IMR-90 (cell line): ENCODE measurements at regions not wholly inside any gene's neighbourhood (a gene's known extent, or its start where the extent isn't known, plus 50 kb on each side); places are given as distances from the start of the nearest gene placed in this dataset.

Source experiments
- CEBPB ChIP-seq: IDR thresholded peaks from 2 replicates; pipeline ENCODE4 v1.6.1; 2012; ENCODE audit warnings: low read depth, low read length, improper control_type of control experiment
- CHD1 ChIP-seq: IDR thresholded peaks from 2 replicates; pipeline ENCODE4 v1.6.1; 2012; ENCODE audit warnings: low read depth, low read length, improper control_type of control experiment
- ELK1 ChIP-seq: fragments of 150-350 bp; IDR thresholded peaks from 2 replicates; pipeline ENCODE4 v1.6.1; 2016; ENCODE audit warnings: low read depth, mild to moderate bottlenecking, low read length, moderate library complexity, borderline replicate concordance
- FOS ChIP-seq: fragments of 150-350 bp; IDR thresholded peaks from 2 replicates; pipeline ENCODE4 v1.6.1; 2016; ENCODE audit warnings: low read depth, low read length
- MAZ ChIP-seq: IDR thresholded peaks from 2 replicates; pipeline ENCODE4 v1.6.1; 2012; ENCODE audit warnings: low read depth, mild to moderate bottlenecking, low read length, improper control_type of control experiment, moderate library complexity, borderline replicate concordance
- MXI1 ChIP-seq: IDR thresholded peaks from 2 replicates; pipeline ENCODE4 v1.6.1; 2012; ENCODE audit warnings: low read depth, mild to moderate bottlenecking, low read length, moderate library complexity, borderline replicate concordance
- NFE2L2 ChIP-seq: fragments of 150-350 bp; IDR thresholded peaks from 2 replicates; pipeline ENCODE4 v1.6.1; 2016; ENCODE audit warnings: low read depth, mild to moderate bottlenecking, low read length
- POLR2A ChIP-seq: IDR thresholded peaks from 2 replicates; pipeline ENCODE4 v1.6.1; 2012; ENCODE audit warnings: mild to moderate bottlenecking, low read depth, low read length
- RAD21 ChIP-seq: IDR thresholded peaks from 2 replicates; pipeline ENCODE4 v1.6.1; 2012; ENCODE audit warnings: low read length, improper control_type of control experiment
- RCOR1 ChIP-seq: IDR thresholded peaks from 2 replicates; pipeline ENCODE4 v1.6.1; 2012; ENCODE audit warnings: mild to moderate bottlenecking, low read length, improper control_type of control experiment; ENCODE audit not compliant: insufficient replicate concordance
- RFX5 ChIP-seq: IDR thresholded peaks from 2 replicates; pipeline ENCODE4 v1.8.0; 2012; ENCODE audit warnings: low read depth, mild to moderate bottlenecking, low read length, moderate library complexity
- TF ChIP-seq, protein P1 (sequence below): conservative IDR thresholded peaks from 2 replicates; pipeline ENCODE4 v1.5.1; 2012; ENCODE audit warnings: mild to moderate bottlenecking, low read depth, low read length, improper control_type of control experiment
- TF ChIP-seq, protein P2 (sequence below): fragments of 150-350 bp; IDR thresholded peaks from 2 replicates; pipeline ENCODE4 v1.6.1; 2017; ENCODE audit warnings: mild to moderate bottlenecking, antibody characterized with exemption, low read length, low read depth

DNA sequence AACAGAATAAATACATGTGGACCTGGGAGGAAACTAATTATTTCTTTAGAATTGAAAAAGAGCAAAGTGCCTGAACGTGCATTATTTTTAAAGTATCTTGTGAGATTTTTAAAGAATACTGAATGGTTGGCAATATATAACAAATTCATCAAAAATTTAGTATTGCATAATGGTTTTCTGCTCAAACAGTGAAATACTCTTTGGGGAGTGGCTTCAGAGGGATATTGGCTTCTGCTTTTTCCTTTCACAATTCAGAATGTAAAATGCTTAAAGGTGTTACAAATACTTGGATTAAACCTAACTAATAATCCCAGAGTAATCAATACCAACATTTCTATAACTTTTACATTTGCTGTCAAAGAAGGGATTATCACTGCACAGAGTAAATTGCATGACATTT lies 379.3 kb upstream of the CHD1 start:
- TF ChIP-seq, protein P1, sequence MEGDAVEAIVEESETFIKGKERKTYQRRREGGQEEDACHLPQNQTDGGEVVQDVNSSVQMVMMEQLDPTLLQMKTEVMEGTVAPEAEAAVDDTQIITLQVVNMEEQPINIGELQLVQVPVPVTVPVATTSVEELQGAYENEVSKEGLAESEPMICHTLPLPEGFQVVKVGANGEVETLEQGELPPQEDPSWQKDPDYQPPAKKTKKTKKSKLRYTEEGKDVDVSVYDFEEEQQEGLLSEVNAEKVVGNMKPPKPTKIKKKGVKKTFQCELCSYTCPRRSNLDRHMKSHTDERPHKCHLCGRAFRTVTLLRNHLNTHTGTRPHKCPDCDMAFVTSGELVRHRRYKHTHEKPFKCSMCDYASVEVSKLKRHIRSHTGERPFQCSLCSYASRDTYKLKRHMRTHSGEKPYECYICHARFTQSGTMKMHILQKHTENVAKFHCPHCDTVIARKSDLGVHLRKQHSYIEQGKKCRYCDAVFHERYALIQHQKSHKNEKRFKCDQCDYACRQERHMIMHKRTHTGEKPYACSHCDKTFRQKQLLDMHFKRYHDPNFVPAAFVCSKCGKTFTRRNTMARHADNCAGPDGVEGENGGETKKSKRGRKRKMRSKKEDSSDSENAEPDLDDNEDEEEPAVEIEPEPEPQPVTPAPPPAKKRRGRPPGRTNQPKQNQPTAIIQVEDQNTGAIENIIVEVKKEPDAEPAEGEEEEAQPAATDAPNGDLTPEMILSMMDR: no peak
- TF ChIP-seq POLR2A: no peak
- TF ChIP-seq RFX5: no peak
- no peak for TF ChIP-seq RCOR1
- TF ChIP-seq NFE2L2: no peak
- no peak for TF ChIP-seq CHD1
- no peak for TF ChIP-seq RAD21
- TF ChIP-seq MAZ: no peak
- TF ChIP-seq, protein P2, sequence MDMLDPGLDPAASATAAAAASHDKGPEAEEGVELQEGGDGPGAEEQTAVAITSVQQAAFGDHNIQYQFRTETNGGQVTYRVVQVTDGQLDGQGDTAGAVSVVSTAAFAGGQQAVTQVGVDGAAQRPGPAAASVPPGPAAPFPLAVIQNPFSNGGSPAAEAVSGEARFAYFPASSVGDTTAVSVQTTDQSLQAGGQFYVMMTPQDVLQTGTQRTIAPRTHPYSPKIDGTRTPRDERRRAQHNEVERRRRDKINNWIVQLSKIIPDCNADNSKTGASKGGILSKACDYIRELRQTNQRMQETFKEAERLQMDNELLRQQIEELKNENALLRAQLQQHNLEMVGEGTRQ: no peak
- no peak for TF ChIP-seq ELK1
- TF ChIP-seq CEBPB: no peak
- TF ChIP-seq MXI1: no peak
- TF ChIP-seq FOS: no peak
